SJSA1 (cell line): ENCODE measurements at regions not wholly inside any gene's neighbourhood (a gene's known extent, or its start where the extent isn't known, plus 50 kb on each side); places are given as distances from the start of the nearest gene placed in this dataset.

Source experiments
- DNase-seq, 2 experiments: peaks; one replicate each; pipeline ENCODE4 v3.0.0-alpha.2; 2015 to 2020; ENCODE audit warnings: low spot score in 2 of 2, low read depth in 1 of 2
- H3K27ac ChIP-seq: fragments of 250-450 bp; sonication (Bioruptor Pico); 2 replicates; pipeline ENCODE4 v1.5.1; 2020; ENCODE audit warnings: mild to moderate bottlenecking, moderate library complexity
- H3K27me3 ChIP-seq: fragments of 250-450 bp; sonication (Bioruptor Pico); replicated peaks from 2 replicates; pipeline ENCODE4 v1.5.1; 2020; ENCODE audit warnings: mild to moderate bottlenecking, moderate library complexity
- H3K36me3 ChIP-seq: fragments of 250-450 bp; sonication (Bioruptor Pico); 2 replicates; pipeline ENCODE4 v1.5.1; 2020; ENCODE audit warnings: mild to moderate bottlenecking
- H3K4me1 ChIP-seq: fragments of 250-450 bp; sonication (Bioruptor Pico); replicated peaks from 2 replicates; pipeline ENCODE4 v1.6.1; 2021; ENCODE audit warnings: mild to moderate bottlenecking
- H3K4me3 ChIP-seq: fragments of 250-450 bp; sonication (Bioruptor Pico); 2 replicates; pipeline ENCODE4 v1.5.1; 2020; ENCODE audit warnings: mild to moderate bottlenecking
- H3K9me3 ChIP-seq: fragments of 250-450 bp; sonication (Bioruptor Pico); replicated peaks from 2 replicates; pipeline ENCODE4 v1.5.1; 2020; ENCODE audit warnings: mild to moderate bottlenecking

DNA sequence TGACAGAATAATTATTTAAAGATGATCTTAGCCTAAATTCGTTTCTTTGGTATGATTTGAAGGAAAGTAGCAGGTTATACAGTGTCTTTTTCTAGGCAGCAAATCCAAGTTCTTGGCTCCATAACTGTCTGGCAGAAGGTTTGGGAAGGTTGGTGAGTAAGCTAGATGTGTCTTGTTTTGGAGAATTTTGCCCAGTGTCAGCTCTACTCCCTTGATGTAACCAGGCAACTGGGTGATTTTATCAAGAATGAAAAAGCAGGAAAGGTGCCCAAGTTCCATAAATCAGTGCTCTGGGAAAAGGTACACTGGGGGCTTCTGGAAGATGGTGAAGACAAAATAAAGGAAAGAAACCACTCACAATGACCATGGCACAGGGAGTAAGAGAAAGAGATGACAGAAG is 71.5 kb upstream of the USP47 start:
- DNase-seq: no peak
- Histone ChIP-seq H3K9me3 (no peaks in the 10 kb centered on the region), H3K27ac (no peak overlapping the region), H3K4me3 (no peak overlapping the region), H3K4me1 (no peaks in the 10 kb centered on the region), H3K36me3 (no peaks in the 10 kb centered on the region), H3K27me3 (peaks cover 23% of the 10 kb centered on the region)

DNA sequence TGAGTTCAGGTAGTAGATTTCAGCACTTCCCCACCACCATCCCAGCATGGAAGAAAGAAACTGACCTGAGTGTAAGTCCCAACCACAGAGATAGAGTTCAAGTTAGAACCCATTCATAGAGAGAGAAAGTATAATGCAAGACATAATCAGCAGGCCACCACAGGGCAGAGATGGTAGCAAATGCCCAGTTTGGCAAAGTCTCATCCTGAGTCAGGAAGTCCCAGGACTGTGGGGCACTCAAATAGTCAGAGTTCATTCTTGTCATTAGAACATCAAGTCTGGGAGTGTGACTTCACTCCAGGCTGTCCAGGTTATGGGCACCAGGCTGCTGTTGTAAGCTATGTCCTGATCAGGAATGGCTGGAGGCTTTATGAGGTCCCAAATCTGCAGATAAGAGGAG is 72.0 kb upstream of the USP47 start:
- Histone ChIP-seq H3K36me3 (no peaks in the 10 kb centered on the region), H3K27ac (no peak overlapping the region), H3K27me3 (peaks cover 18% of the 10 kb centered on the region), H3K9me3 (no peaks in the 10 kb centered on the region), H3K4me1 (no peaks in the 10 kb centered on the region), H3K4me3 (no peak overlapping the region)
- DNase-seq: no peak

GRCh38 chr11:11769362-11769761 is 72.4 kb upstream of the USP47 start:
- Histone ChIP-seq H3K27me3 (peaks cover 15% of the 10 kb centered on the region), H3K36me3 (no peaks in the 10 kb centered on the region), H3K4me1 (no peaks in the 10 kb centered on the region), H3K27ac (no peak overlapping the region), H3K4me3 (no peak overlapping the region), H3K9me3 (no peaks in the 10 kb centered on the region)
- DNase-seq: no peak

DNA sequence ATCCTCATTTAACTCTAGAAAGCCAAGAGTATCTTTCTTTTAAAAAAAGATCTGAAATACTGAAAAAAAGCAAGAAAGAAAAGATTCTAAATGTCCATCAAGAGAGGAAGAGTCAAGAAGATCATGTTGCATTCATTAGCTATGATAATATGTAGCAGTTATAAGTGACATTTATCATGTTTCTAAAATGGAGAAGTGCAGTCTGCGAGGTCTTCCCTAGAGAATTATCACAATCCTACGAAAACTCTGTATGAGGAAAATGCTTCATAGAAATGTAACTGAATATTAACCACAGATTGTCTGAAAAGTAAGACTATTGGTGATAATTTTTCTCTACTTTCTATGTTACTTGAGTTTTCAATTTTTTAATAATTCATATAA is 77.4 kb upstream of the USP47 start:
- peaks cover 24% of the 10 kb centered on the region for H3K27me3 ChIP-seq

DNA sequence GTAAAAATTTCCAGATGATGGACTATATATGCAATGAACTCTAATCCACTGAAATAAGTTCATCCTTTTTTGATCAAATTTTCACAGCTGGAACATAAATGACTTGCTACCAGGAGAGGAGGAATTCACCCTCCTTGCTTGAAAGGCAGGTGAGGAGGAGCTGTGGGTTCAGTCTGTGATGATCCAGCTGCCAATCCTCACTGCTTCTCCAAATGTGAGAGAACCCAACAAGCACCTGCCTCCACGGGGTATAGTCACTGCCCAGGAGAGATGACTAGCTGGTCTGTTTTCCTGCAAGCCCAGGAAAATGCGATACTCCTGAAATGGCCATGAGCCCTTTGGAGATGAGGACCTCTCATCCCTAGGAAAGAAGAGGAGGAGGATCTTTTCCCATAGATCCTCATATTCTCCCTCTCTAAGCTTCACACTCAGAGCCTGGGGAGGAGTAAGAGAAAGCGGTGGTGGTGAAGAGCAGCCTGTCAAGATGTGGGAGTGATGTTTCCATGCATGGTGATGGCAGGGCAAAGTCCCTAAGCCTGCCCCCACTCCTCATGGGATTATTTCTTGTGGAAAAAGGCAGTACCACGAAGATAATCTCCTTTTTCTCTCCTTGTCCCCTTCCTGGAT is 77.9 kb upstream of the USP47 start:
- no peak overlapping the region for H3K27ac ChIP-seq
- H3K4me1 ChIP-seq: no peaks in the 10 kb centered on the region
- no peaks in the 10 kb centered on the region for H3K9me3 ChIP-seq
- no peaks in the 10 kb centered on the region for H3K36me3 ChIP-seq
- DNase-seq: no peak
- H3K4me3 ChIP-seq: no peak overlapping the region
- H3K27me3 ChIP-seq: peaks cover 24% of the 10 kb centered on the region

More for the DNA sequence above, 77.4 kb upstream of the USP47 start:
- H3K27ac ChIP-seq: no peak overlapping the region
- H3K4me1 ChIP-seq: no peaks in the 10 kb centered on the region
- DNase-seq: no peak
- H3K4me3 ChIP-seq: no peak overlapping the region
- H3K36me3 ChIP-seq: no peaks in the 10 kb centered on the region
- H3K9me3 ChIP-seq: no peaks in the 10 kb centered on the region

- Histone ChIP-seq H3K27ac (no peak overlapping the region), H3K4me3 (no peak overlapping the region), H3K9me3 (no peaks in the 10 kb centered on the region), H3K27me3 (peaks cover 16% of the 10 kb centered on the region), H3K36me3 (no peaks in the 10 kb centered on the region), H3K4me1 (no peaks in the 10 kb centered on the region)
- no peak for DNase-seq
Observed at GRCh38 chr11:11760838-11761237, 80.9 kb upstream of the USP47 start.

GRCh38 chr11:11758603-11759196 is 83.1 kb upstream of the USP47 start:
- no peak overlapping the region for H3K4me3 ChIP-seq
- no peaks in the 10 kb centered on the region for H3K36me3 ChIP-seq
- no peak for DNase-seq
- no peak overlapping the region for H3K27ac ChIP-seq
- no peaks in the 10 kb centered on the region for H3K4me1 ChIP-seq
- H3K9me3 ChIP-seq: no peaks in the 10 kb centered on the region
- H3K27me3 ChIP-seq: peaks cover 10% of the 10 kb centered on the region; the same call in 1 of the 2 replicates

DNA sequence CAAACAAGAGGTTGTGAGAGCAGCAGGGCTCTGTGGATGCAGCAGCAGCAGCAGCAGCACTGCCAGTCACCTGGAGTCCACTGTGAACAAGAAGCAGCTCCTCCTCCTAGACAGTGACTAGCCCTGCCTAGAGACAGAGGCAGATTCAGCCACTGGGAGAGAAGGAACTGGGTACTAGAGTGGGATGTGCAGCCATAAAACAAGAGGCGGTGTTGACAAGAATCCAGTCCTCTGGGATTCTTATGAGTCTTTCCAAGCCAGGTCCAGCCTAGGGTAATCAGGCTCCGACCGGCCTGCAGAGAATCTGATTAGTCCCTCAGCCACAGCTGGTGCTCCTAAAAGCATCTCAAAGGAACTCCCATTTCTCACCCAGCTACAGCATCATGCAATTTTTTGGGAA is 83.9 kb upstream of the USP47 start:
- no peak for DNase-seq
- Histone ChIP-seq H3K36me3 (no peaks in the 10 kb centered on the region), H3K9me3 (no peaks in the 10 kb centered on the region), H3K4me1 (no peaks in the 10 kb centered on the region), H3K4me3 (no peak overlapping the region), H3K27me3 (peaks cover 9% of the 10 kb centered on the region; the same call in 1 of the 2 replicates), H3K27ac (no peak overlapping the region)

- no peaks in the 10 kb centered on the region for H3K9me3 ChIP-seq
- H3K27me3 ChIP-seq: peaks cover 5% of the 10 kb centered on the region; the same call in 1 of the 2 replicates
- H3K4me3 ChIP-seq: no peak overlapping the region
- H3K27ac ChIP-seq: no peak overlapping the region
- no peaks in the 10 kb centered on the region for H3K36me3 ChIP-seq
- H3K4me1 ChIP-seq: no peaks in the 10 kb centered on the region
- no peak for DNase-seq
Observed at GRCh38 chr11:11756718-11757117, 85.1 kb upstream of the USP47 start.

DNA sequence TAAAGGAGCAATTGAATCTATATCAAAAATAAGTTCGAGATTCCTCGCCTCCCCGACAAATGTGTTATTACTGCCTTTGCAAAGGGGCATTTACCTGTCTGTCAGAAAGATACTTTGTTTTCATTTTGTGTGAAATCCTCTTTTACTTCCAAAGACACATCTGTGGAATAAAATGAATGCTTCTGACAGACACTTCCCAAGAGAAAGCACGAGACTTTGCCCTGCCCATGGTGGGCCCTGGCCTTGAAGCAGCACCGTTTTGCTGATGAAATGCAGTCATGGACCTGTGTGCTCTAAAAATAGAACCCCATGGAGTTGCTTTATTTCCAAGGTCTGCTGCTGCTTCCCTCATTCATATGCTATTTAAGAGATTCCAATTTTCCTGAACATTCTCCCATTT is 85.9 kb upstream of the USP47 start:
- Histone ChIP-seq H3K27me3 (peaks cover 5% of the 10 kb centered on the region; the same call in 1 of the 2 replicates), H3K36me3 (no peaks in the 10 kb centered on the region), H3K9me3 (no peaks in the 10 kb centered on the region), H3K27ac (no peak overlapping the region), H3K4me3 (no peak overlapping the region), H3K4me1 (no peaks in the 10 kb centered on the region)
- no peak for DNase-seq

GRCh38 chr11:11752679-11753078 is 89.1 kb upstream of the USP47 start:
- peaks cover 4% of the 10 kb centered on the region; the same call in 1 of the 2 replicates for H3K4me1 ChIP-seq
- no peak overlapping the region for H3K27ac ChIP-seq
- H3K4me3 ChIP-seq: no peak overlapping the region
- peaks cover 3% of the 10 kb centered on the region; the same call in 1 of the 2 replicates for H3K27me3 ChIP-seq
- H3K9me3 ChIP-seq: no peaks in the 10 kb centered on the region
- no peaks in the 10 kb centered on the region for H3K36me3 ChIP-seq
- DNase-seq: no peak

DNA sequence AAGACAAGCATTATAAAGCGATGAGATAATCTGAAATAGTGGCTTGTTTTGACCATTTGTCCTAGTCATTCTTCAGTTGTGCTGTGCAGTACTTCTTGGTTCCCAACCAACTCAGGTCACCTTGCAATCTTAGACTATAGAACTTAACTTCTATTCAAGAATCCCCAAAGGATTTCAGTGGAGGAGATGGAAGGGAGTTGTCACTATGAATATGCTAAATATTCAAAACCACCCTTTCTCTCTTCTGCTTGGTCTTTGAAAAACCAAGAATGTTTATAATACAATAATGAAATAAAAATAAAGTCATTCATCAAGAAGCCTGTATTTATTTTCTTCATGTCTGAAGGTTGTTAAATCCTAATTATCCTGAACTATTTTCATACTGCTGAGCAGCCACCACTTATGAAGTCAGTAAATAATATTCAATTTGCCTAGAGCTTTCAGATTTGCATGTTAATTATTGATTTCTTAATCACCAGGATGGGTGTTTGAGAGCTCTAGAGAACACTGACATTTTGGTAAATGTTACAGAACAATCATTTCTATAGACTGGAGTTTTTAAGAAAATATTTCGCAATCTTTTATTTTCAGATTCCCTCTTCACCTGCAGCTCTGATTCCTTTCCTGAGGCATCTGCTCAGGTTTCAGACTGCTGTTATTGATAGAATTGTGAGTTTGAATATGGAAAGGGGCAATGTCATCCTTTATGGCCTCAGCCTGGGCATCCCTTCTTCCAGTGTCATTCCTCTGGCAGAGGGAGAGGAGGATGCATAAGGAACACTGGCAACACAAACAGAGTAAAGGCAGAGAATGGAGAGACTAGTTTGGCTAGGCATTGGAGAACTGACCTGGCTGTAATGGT is 91.5 kb upstream of the USP47 start:
- 0 out of 2 replicates have a peak, but pooled peaks cover 5% of the 10 kb centered on the region for H3K27me3 ChIP-seq
- peaks cover 4% of the 10 kb centered on the region; the same call in 1 of the 2 replicates for H3K4me1 ChIP-seq
- no peak overlapping the region for H3K4me3 ChIP-seq
- H3K9me3 ChIP-seq: no peaks in the 10 kb centered on the region
- H3K36me3 ChIP-seq: no peaks in the 10 kb centered on the region
- DNase-seq: no peak
- H3K27ac ChIP-seq: no peak overlapping the region

- Histone ChIP-seq H3K4me1 (peaks cover 4% of the 10 kb centered on the region; the same call in 1 of the 2 replicates), H3K36me3 (no peaks in the 10 kb centered on the region), H3K27ac (no peak overlapping the region), H3K27me3 (0 out of 2 replicates have a peak, but pooled peaks cover 2% of the 10 kb centered on the region), H3K4me3 (no peak overlapping the region), H3K9me3 (no peaks in the 10 kb centered on the region)
- no peak for DNase-seq
Observed at GRCh38 chr11:11748706-11749365, 92.9 kb upstream of the USP47 start.
